Large intestine (tissue), 3 donors: ENCODE measurements at regions not wholly inside any gene's neighbourhood (a gene's known extent, or its start where the extent isn't known, plus 50 kb on each side); places are given as distances from the start of the nearest gene placed in this dataset.

Experiments used
- DNase-seq, 2 donors: peaks; one replicate each; pipeline versions ENCODE4 v3.0.0 to v3.0.0-alpha.2; 2013
- H3K27ac ChIP-seq: one replicate; pipeline ENCODE4 v1.5.1; 2013; ENCODE audit warnings: low read length
- H3K27me3 ChIP-seq: 2 replicates; pipeline ENCODE4 v1.6.1; 2013; ENCODE audit warnings: low read length; ENCODE audit not compliant: control insufficient read depth, insufficient read depth
- H3K36me3 ChIP-seq: 2 replicates; pipeline ENCODE4 v1.6.1; 2013; ENCODE audit warnings: low read length; ENCODE audit not compliant: control insufficient read depth, insufficient read depth
- H3K4me1 ChIP-seq: one replicate; pipeline ENCODE4 v1.6.1; 2013; ENCODE audit warnings: low read length; ENCODE audit not compliant: control insufficient read depth, insufficient read depth
- H3K4me3 ChIP-seq: one replicate; pipeline ENCODE4 v1.5.1; 2013; ENCODE audit warnings: low read length
- H3K9me3 ChIP-seq: one replicate; pipeline ENCODE4 v1.6.1; 2013; ENCODE audit warnings: mild to moderate bottlenecking, low read depth, low read length, moderate library complexity; ENCODE audit not compliant: control insufficient read depth
- WGBS: methylation state at CpG from one replicate; pipeline ENCODE4 v1.1.5; 2013; ENCODE audit warnings: low lambda C conversion rate; ENCODE audit not compliant: insufficient coverage; 5-methylcytosine and 5-hydroxymethylcytosine counted together

DNA sequence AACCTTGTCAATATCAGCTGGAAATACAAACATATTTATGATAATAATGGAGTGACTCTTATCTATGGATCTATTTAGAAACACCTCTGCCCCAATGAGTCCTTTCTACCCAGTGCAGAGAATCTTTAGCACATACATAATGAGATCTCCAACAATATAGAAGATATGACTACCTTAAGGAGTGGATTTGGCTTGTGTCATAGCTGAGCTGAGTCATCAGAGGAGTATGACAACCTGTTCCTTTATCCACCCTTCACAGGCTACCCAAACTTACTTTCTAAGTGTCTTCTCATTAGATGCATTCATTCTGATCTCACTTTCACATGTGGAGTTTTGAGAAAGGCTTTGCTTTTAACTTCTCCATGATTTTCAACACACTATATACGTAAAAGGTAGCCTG, 1218.9 kb downstream of the DSC3 start:
- Histone ChIP-seq H3K9me3 (no peaks in the 10 kb centered on the region), H3K4me1 (no peaks in the 10 kb centered on the region), H3K27ac (no peak overlapping the region), H3K36me3 (no peaks in the 10 kb centered on the region), H3K4me3 (no peak overlapping the region), H3K27me3 (no peaks in the 10 kb centered on the region)
- DNase-seq = no peak
- 67% methylated on average over 1 of the region's 1 CpG for WGBS

DNA sequence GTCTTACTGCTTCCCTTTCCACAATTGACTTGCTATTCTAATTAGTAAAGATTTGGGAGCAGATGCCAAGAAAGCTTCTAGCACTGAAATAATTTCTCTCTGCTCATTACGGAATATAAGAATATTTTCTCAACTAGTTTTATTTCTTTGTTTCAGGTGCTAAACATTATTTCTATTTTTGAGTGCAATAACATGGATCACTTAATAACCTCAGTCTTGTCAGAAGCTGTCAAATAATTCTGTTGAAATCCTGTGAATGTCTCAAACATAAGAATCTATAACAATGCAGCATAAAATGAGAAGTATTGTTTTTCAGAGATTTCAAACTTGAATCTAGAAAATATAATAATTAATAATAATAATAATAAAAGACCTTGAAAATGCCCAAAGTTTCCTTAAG, 1221.0 kb downstream of the DSC3 start:
- H3K9me3 ChIP-seq = no peaks in the 10 kb centered on the region
- 100% methylated on average over 1 of the region's 1 CpG for WGBS
- no peaks in the 10 kb centered on the region for H3K4me1 ChIP-seq

DNA sequence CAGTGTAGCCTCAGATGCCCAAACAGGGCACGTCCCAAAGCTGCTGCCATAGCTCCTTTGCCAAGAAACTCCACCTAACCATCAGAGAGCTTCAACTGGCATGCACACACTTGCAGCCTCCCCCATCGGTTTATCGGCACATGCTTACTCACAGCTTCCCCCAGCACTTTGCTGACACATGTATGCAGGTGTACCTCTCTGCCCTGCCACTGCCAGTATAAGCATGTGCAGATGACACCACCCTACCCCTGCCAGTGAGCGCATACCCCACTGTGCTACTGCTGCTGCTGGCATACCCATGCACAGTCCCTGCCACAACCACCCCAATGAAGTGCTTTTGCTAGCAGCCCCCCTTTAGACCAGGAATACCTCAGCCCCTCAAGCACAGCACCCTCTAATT, 1231.0 kb downstream of the DSC3 start:
- Histone ChIP-seq H3K4me3 (no peak overlapping the region), H3K27me3 (no peaks in the 10 kb centered on the region), H3K9me3 (no peaks in the 10 kb centered on the region), H3K4me1 (no peaks in the 10 kb centered on the region), H3K36me3 (no peaks in the 10 kb centered on the region), H3K27ac (no peak overlapping the region)
- no CpG with 5 or more reads among the region's 4 CpGs for WGBS
- no peak for DNase-seq

More for the DNA sequence above, 1221.0 kb downstream of the DSC3 start:
- Histone ChIP-seq H3K27me3 (no peaks in the 10 kb centered on the region), H3K4me3 (no peak overlapping the region), H3K36me3 (no peaks in the 10 kb centered on the region), H3K27ac (no peak overlapping the region)
- DNase-seq = no peak

DNA sequence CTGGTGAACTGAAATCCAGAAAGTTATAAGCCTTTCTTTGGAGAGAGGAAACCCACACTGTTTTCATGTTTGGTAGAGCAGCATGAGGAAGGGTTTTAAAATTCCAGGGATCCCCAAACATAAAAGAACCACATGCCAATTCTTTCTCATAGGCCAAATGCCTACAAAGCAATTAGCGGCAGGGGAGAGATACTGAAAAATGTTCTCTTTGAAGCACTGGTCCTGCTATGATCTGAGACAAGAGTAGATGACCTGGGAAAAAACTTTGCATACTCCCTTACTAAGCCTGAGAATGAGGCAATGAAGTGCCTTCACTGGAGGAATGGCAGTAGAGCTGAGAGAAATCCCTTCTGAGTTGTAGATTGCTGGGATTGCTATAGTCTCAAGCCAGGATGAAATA, 1261.7 kb downstream of the DSC3 start:
- WGBS = no CpG with 5 or more reads among the region's 1 CpG
- no peak for DNase-seq
- Histone ChIP-seq H3K36me3 (no peaks in the 10 kb centered on the region), H3K27ac (no peak overlapping the region), H3K4me1 (no peaks in the 10 kb centered on the region), H3K9me3 (no peaks in the 10 kb centered on the region), H3K27me3 (no peaks in the 10 kb centered on the region), H3K4me3 (no peak overlapping the region)

DNA sequence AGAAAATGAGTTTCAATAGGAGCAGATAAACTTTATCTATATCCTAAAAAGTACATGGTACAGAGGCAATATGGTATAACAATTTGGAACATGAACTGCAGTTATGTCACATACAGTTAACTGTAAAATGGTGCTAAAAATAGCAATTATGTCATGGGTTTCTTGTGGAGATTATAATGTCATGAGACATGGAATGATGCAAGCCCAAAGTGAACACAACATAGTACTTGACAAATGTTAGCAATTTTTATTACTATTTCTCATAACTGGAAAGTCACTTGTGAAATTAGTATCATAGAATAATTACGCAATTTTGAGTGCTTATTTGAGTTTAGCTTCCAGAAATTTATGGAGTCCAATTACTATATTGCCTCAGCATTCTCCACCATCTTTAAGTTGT, 1263.4 kb downstream of the DSC3 start:
- H3K27ac ChIP-seq = no peak overlapping the region
- H3K4me1 ChIP-seq = no peaks in the 10 kb centered on the region
- no peak overlapping the region for H3K4me3 ChIP-seq
- no peak for DNase-seq
- no peaks in the 10 kb centered on the region for H3K9me3 ChIP-seq
- no peaks in the 10 kb centered on the region for H3K36me3 ChIP-seq
- 67% methylated on average over 1 of the region's 1 CpG for WGBS
- H3K27me3 ChIP-seq = no peaks in the 10 kb centered on the region

DNA sequence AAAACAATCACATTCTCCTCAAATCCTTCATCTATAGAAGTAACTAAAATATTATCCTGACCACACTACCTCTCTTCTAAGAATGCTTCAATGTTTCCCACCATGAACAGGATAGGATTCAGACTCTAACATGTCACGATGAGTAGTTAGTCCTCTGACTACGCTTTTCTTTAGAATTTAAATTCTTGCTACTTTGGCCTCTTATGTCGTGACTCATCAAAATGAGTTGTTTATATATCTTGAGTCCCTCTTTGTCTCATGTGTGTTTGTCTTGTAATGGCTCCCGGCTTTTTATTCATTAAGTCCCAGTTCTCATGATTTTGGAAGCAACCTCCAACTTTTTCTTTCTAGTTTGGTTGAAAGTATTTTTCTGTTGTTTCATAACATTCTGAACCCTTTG, 1289.2 kb downstream of the DSC3 start:
- Histone ChIP-seq H3K27ac (no peak overlapping the region), H3K27me3 (no peaks in the 10 kb centered on the region), H3K4me1 (no peaks in the 10 kb centered on the region), H3K4me3 (no peak overlapping the region), H3K36me3 (no peaks in the 10 kb centered on the region), H3K9me3 (no peaks in the 10 kb centered on the region)
- no peak for DNase-seq
- WGBS = 95% methylated on average over 2 of the region's 4 CpGs

DNA sequence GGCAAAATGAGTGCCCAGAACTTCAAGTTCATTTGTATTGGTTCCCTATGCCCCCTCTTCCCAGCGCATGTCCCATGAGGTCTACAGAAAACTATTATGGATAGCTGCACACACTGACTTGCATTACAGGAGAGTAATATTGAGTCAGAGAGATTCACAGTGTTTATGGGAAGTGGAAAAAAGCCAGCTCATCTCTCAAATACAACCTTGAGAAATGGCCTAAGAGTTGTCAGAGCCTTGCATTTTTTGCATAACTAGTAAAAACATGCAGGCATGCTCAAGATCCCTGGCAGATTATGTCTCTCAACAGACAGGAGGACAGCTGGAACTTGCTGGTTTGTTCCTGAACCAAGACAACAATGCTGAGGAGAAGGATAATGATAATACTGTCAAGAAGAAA, 1292.8 kb downstream of the DSC3 start:
- no peaks in the 10 kb centered on the region for H3K9me3 ChIP-seq
- no peak overlapping the region for H3K27ac ChIP-seq
- no peaks in the 10 kb centered on the region for H3K4me1 ChIP-seq
- no peak for DNase-seq
- H3K4me3 ChIP-seq = no peak overlapping the region
- no CpG with 5 or more reads among the region's 1 CpG for WGBS
- H3K27me3 ChIP-seq = no peaks in the 10 kb centered on the region
- no peaks in the 10 kb centered on the region for H3K36me3 ChIP-seq

DNA sequence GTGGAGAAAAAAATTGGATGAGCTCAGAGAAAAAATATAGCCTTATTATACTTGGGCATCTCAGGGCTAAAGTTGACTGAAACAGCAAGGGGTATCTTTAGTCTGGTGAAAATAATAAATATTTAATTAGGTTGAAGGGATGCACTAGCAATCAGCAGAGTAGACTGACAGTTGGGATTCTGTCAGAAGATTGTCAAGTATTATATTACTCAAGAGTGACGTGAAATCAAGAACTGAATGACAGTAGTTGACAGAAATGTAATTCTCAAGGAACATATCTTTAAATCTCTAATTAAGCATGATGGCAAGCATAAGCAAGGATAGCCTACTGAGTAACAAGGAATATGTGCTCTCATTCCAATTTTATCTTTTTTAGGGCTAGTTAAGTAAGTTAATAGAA, 1301.1 kb downstream of the DSC3 start:
- WGBS = no CpG with 5 or more reads among the region's 1 CpG
- Histone ChIP-seq H3K4me3 (no peak overlapping the region), H3K4me1 (no peaks in the 10 kb centered on the region), H3K27me3 (no peaks in the 10 kb centered on the region), H3K27ac (no peak overlapping the region), H3K36me3 (no peaks in the 10 kb centered on the region), H3K9me3 (no peaks in the 10 kb centered on the region)
- no peak for DNase-seq

DNA sequence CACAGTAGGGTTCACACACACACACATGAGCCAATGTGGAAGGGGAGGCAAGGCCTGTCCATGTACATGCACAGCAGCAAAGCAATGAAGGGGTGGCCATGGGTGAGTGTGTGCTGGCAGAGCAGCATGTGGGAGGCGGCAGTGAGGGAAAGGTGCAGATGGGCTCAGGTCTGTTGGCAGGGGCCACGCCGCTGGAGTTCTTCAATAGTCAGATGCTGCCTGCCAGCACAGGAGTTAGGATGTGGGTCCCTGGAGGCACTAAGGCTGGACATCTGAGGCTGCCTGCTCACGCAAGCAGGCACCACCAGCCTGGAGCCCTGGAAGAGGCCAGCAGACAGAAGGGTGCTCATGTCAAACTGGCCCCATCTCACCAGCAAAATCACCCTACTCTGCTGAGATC, 1304.9 kb downstream of the DSC3 start:
- no peak overlapping the region for H3K4me3 ChIP-seq
- WGBS = no CpG with 5 or more reads among the region's 4 CpGs
- no peaks in the 10 kb centered on the region for H3K36me3 ChIP-seq
- no peaks in the 10 kb centered on the region for H3K4me1 ChIP-seq
- no peaks in the 10 kb centered on the region for H3K27me3 ChIP-seq
- no peak for DNase-seq
- no peak overlapping the region for H3K27ac ChIP-seq
- no peaks in the 10 kb centered on the region for H3K9me3 ChIP-seq

DNA sequence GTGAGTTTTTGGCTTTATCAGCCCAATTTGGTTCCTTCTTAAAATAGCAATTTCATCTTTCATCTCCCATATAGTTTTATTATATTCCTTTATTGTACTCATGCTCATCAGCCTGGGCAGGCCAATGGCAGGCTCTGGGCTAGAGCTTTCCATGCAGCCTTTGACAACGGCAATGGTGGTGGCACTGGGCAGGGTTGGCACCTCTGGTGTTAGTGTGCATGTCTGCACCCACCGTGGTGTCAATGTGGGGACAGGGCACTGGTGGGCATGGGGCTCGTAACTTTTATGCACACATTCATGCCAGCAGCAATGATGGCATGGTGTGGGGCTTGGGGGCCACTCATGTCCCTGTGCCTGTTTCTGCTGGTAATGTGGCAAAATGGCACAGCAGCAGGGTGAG, 1305.4 kb downstream of the DSC3 start:
- no peak overlapping the region for H3K27ac ChIP-seq
- H3K36me3 ChIP-seq = no peaks in the 10 kb centered on the region
- no peak overlapping the region for H3K4me3 ChIP-seq
- no peak for DNase-seq
- no peaks in the 10 kb centered on the region for H3K4me1 ChIP-seq
- no CpG with 5 or more reads among the region's 3 CpGs for WGBS
- H3K27me3 ChIP-seq = no peaks in the 10 kb centered on the region
- no peaks in the 10 kb centered on the region for H3K9me3 ChIP-seq

DNA sequence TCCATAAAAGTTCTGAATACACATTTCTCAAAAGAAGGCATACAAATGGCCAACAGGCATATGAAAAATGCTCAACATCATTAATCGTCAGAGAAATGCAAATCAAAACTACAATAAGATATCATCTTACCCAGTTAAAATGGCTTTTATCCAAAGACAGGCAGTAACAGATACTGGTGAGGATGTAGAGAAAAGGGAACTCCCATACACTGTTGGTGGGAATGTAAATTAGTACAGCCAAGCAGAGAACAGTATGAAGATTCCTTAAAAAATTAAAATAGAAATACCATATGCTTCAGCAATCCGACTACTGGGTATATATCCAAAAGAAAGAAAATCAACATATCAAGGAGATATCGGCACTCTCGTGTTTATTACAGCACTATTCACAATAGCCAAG, 1312.5 kb downstream of the DSC3 start:
- Histone ChIP-seq H3K4me1 (no peaks in the 10 kb centered on the region), H3K4me3 (no peak overlapping the region), H3K36me3 (no peaks in the 10 kb centered on the region), H3K9me3 (no peaks in the 10 kb centered on the region), H3K27ac (no peak overlapping the region), H3K27me3 (no peaks in the 10 kb centered on the region)
- 100% methylated on average over 1 of the region's 4 CpGs for WGBS
- DNase-seq = no peak
